AG09309 (cell line): ENCODE measurements at regions not wholly inside any gene's neighbourhood (a gene's known extent, or its start where the extent isn't known, plus 50 kb on each side); places are given as distances from the start of the nearest gene placed in this dataset.
"Not testable (repeated sequence)": the region's sequence is repeated elsewhere in the genome, so short reads cannot be mapped to it uniquely, and the experiment has no call there.

Experiments used
- DNase-seq: peaks from one replicate; pipeline ENCODE4 v3.0.0-alpha.2; 2010; ENCODE audit warnings: low read depth
- H3K4me3 ChIP-seq: 2 replicates; pipeline ENCODE4 v1.5.1; 2011; ENCODE audit warnings: mild to moderate bottlenecking, low read depth, low read length, moderate library complexity; ENCODE audit not compliant: control insufficient read depth
- TF ChIP-seq, protein P1 (sequence below): IDR thresholded peaks from 2 replicates; pipeline ENCODE4 v1.5.1; 2011; ENCODE audit warnings: mild to moderate bottlenecking, low read depth, low read length, inconsistent platforms; ENCODE audit not compliant: insufficient read depth, control insufficient read depth; ENCODE audit errors: missing control alignments

GRCh38 chr2:16102976-16103380, 162.6 kb downstream of the MYCN start:
- H3K4me3 ChIP-seq, result no peak overlapping the region
- DNase-seq, result no peak
- TF ChIP-seq, protein P1, sequence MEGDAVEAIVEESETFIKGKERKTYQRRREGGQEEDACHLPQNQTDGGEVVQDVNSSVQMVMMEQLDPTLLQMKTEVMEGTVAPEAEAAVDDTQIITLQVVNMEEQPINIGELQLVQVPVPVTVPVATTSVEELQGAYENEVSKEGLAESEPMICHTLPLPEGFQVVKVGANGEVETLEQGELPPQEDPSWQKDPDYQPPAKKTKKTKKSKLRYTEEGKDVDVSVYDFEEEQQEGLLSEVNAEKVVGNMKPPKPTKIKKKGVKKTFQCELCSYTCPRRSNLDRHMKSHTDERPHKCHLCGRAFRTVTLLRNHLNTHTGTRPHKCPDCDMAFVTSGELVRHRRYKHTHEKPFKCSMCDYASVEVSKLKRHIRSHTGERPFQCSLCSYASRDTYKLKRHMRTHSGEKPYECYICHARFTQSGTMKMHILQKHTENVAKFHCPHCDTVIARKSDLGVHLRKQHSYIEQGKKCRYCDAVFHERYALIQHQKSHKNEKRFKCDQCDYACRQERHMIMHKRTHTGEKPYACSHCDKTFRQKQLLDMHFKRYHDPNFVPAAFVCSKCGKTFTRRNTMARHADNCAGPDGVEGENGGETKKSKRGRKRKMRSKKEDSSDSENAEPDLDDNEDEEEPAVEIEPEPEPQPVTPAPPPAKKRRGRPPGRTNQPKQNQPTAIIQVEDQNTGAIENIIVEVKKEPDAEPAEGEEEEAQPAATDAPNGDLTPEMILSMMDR, result no peak

DNA sequence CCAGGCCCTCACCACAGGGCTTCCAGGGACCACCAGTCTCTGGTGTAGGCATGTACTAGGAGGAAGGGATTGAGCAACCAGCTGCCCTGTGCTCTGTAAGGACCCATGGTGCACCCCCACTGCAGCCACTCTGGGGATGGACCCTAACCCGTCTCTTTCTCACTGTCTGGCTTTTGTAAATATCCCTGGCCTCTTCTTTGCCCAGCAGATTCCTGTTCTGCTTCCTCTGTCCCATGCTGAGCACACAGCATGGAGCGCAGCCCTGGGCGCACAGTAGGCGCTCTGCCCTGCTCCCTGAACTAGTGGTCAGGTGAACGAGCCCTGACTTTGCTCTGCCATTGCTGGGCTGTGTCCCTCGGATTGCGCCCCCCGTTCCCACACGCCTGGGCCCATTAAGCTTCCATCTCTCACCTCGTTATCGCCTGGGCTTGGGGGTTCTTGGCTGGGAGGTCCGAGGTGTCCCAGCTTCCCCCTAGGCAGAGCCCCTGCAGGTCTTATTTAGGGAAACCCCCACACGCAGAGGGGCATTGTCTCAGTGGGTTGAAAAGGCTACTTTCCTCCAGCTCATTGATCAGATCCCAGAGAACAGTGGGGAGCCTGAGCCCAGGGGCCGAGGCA, 162.1 kb downstream of the MYCN start:
- no peak for DNase-seq
- TF ChIP-seq, protein P1, result no peak

GRCh38 chr2:16101196-16101595, 160.8 kb downstream of the MYCN start:
- TF ChIP-seq, protein P1, result no peak
- DNase-seq, result no peak

More for the DNA sequence above, 162.1 kb downstream of the MYCN start:
- no peak overlapping the region for H3K4me3 ChIP-seq

GRCh38 chr2:16100006-16100405, 159.7 kb downstream of the MYCN start:
- TF ChIP-seq, protein P1, result no peak
- no peak for DNase-seq
- H3K4me3 ChIP-seq, result no peak overlapping the region

More at GRCh38 chr2:16101196-16101595, 160.8 kb downstream of the MYCN start:
- no peak overlapping the region for H3K4me3 ChIP-seq

- DNase-seq, result no peak
- H3K4me3 ChIP-seq, result no peak overlapping the region
- TF ChIP-seq, protein P1, result no peak
Observed at GRCh38 chr2:16099326-16099725, 159.0 kb downstream of the MYCN start.

DNA sequence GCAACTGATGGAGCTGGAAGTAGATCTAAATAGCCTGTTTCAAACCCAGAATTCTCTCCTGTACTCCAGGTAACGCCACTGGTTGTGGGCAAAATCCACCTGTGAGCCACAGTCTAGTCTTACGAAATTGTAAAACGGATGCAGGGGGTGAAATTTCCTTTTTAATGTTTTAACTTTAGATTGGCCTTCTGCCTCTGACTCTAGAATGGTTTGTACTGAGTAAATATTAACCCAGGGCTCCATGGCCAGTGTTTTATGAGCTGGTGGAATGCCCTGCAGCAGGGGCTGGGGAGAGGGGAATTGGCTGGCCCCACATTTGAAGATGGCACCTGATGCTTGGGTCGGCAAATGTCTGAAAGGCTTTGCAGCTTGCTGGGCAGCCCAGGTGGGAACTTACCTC, 156.6 kb downstream of the MYCN start:
- no peak for DNase-seq
- TF ChIP-seq, protein P1, result no peak
- H3K4me3 ChIP-seq, result no peak overlapping the region

DNA sequence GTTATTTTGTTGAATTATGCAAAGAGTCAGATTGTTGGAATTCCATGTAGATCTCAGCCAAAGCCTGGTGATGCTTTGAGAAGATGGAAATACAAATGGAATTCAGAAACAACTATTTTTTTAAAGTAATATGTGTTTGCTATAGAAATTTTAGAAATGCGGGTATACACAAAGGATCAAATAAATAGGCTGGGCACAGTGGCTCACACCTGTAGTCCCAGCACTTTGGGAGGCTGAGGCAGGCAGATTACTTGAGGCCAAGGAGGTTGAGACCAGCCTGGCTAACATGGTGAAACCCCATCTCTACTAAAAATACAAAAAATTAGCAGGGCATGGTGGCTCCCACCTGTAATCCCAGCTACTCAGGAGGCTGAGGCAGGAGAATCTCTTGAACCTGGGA, 155.1 kb downstream of the MYCN start:
- H3K4me3 ChIP-seq, DNase-seq: not testable (repeated sequence)
